Neural progenitor cell (in vitro differentiated cells): ENCODE measurements at regions not wholly inside any gene's neighbourhood (a gene's known extent, or its start where the extent isn't known, plus 50 kb on each side); places are given as distances from the start of the nearest gene placed in this dataset.

Experiments
- EZH2phosphoT487 ChIP-seq: fragments of 200-600 bp; sonication (generic); IDR thresholded peaks from 2 replicates; pipeline ENCODE4 v1.6.1; 2017; ENCODE audit warnings: antibody characterized with exemption
- TF ChIP-seq, protein P1 (sequence below): fragments of 200-600 bp; sonication (generic); IDR thresholded peaks from 2 replicates; pipeline ENCODE4 v1.5.1; 2017; ENCODE audit warnings: antibody characterized with exemption, mild to moderate bottlenecking

DNA sequence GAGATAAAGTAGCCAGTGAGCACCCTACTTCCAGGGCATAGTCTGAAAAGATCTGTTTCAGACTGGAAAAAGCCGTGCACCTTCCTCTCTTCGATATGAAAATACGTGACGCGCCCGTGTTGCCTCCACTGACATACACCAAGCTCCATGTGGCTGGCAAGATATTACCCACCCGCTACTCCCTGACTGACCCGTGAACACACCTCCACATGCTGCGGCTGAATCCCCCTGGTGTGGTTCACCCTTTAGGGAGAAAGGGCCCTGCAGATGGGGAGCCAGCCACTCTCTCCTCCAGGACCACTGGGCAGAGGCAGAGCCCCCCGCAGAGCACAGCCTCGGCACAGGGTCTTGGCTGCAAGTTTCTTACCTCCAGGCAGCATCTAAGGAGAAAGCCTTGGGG lies 245.0 kb downstream of the BRD1 start:
- no peak for TF ChIP-seq EZH2phosphoT487
- TF ChIP-seq, protein P1, sequence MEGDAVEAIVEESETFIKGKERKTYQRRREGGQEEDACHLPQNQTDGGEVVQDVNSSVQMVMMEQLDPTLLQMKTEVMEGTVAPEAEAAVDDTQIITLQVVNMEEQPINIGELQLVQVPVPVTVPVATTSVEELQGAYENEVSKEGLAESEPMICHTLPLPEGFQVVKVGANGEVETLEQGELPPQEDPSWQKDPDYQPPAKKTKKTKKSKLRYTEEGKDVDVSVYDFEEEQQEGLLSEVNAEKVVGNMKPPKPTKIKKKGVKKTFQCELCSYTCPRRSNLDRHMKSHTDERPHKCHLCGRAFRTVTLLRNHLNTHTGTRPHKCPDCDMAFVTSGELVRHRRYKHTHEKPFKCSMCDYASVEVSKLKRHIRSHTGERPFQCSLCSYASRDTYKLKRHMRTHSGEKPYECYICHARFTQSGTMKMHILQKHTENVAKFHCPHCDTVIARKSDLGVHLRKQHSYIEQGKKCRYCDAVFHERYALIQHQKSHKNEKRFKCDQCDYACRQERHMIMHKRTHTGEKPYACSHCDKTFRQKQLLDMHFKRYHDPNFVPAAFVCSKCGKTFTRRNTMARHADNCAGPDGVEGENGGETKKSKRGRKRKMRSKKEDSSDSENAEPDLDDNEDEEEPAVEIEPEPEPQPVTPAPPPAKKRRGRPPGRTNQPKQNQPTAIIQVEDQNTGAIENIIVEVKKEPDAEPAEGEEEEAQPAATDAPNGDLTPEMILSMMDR = no peak
